Suprapubic skin (tissue), 4 donors: ENCODE measurements at regions not wholly inside any gene's neighbourhood (a gene's known extent, or its start where the extent isn't known, plus 50 kb on each side); places are given as distances from the start of the nearest gene placed in this dataset.

Experiments
- DNase-seq, 2 donors: peaks; one replicate each; pipeline ENCODE4 v3.0.0-alpha.2; 2019; ENCODE audit warnings: low spot score in 2 of 2
- H3K27ac ChIP-seq: fragments of 200-600 bp; sonication (generic); one replicate; pipeline ENCODE4 v1.5.1; 2019
- H3K27me3 ChIP-seq: fragments of 200-600 bp; sonication (generic); one replicate; pipeline ENCODE4 v1.5.1; 2019
- H3K36me3 ChIP-seq: fragments of 200-600 bp; sonication (generic); one replicate; pipeline ENCODE4 v1.5.1; 2019
- H3K4me1 ChIP-seq: fragments of 200-600 bp; sonication (generic); one replicate; pipeline ENCODE4 v1.5.1; 2019
- H3K4me3 ChIP-seq: fragments of 200-600 bp; sonication (generic); one replicate; pipeline ENCODE4 v1.5.1; 2019; ENCODE audit warnings: mild to moderate bottlenecking
- H3K9me3 ChIP-seq: fragments of 200-600 bp; sonication (generic); one replicate; pipeline ENCODE4 v1.5.1; 2019
- EP300 ChIP-seq: sonication (generic); formaldehyde crosslinking; IDR thresholded peaks from one replicate; pipeline ENCODE4 v1.6.1; 2017; ENCODE audit warnings: antibody characterized with exemption
- POLR2A ChIP-seq, 2 donors: fragments of 450-650 bp; IDR thresholded peaks; one replicate each; pipeline ENCODE4 v1.6.1; 2017; ENCODE audit warnings: antibody characterized with exemption in 2 of 2, mild to moderate bottlenecking in 2 of 2, moderate library complexity in 2 of 2
- POLR2AphosphoS5 ChIP-seq, 3 donors: sonication (generic); formaldehyde crosslinking; IDR thresholded peaks; one replicate each; pipeline ENCODE4 v1.6.1; 2017; ENCODE audit warnings: antibody characterized with exemption in 3 of 3
- WGBS: methylation state at CpG from one replicate; pipeline ENCODE4 v1.1.5; 2018; 5-methylcytosine and 5-hydroxymethylcytosine counted together
- TF ChIP-seq, protein P1 (sequence below), 2 donors: fragments of 200-600 bp in 1 of 2; fragments of 450-650 bp in 1 of 2; sonication (generic) in 1 of 2; IDR thresholded peaks; one replicate each; pipeline ENCODE4 v1.5.1; 2016 to 2019; ENCODE audit warnings: antibody characterized with exemption in 2 of 2, mild to moderate bottlenecking in 1 of 2, moderate library complexity in 1 of 2

DNA sequence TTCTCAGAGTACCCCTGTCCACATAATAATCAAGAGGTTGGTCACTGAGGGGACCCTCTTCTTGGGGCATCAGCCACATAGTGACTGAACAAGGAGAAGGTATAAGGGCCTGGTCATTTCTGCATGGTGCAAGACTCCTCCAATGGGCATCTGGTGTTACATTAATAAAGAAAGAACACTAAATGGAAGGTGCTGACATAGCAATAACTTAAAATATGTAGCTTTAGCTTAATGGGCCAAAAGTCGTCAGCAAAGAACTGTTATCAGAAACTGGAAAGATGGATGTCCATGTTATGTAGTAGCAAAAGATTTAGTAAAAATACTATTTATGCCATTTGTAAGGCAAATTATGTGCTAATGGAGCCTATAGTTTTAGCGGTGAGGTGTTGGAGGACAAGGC lies 916.5 kb upstream of the SOX11 start:
- TF ChIP-seq EP300 (no peak), POLR2AphosphoS5 (IDR thresholded peaks at IDR 0.05) (no peak), POLR2A (IDR thresholded peaks at IDR 0.05) (no peak)
- TF ChIP-seq, protein P1, sequence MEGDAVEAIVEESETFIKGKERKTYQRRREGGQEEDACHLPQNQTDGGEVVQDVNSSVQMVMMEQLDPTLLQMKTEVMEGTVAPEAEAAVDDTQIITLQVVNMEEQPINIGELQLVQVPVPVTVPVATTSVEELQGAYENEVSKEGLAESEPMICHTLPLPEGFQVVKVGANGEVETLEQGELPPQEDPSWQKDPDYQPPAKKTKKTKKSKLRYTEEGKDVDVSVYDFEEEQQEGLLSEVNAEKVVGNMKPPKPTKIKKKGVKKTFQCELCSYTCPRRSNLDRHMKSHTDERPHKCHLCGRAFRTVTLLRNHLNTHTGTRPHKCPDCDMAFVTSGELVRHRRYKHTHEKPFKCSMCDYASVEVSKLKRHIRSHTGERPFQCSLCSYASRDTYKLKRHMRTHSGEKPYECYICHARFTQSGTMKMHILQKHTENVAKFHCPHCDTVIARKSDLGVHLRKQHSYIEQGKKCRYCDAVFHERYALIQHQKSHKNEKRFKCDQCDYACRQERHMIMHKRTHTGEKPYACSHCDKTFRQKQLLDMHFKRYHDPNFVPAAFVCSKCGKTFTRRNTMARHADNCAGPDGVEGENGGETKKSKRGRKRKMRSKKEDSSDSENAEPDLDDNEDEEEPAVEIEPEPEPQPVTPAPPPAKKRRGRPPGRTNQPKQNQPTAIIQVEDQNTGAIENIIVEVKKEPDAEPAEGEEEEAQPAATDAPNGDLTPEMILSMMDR (IDR thresholded peaks at IDR 0.05) = no peak
- WGBS = 93% methylated on average over 2 of the region's 2 CpGs
- Histone ChIP-seq H3K27ac (no peak overlapping the region), H3K4me1 (no peaks in the 10 kb centered on the region), H3K27me3 (no peaks in the 10 kb centered on the region), H3K9me3 (no peaks in the 10 kb centered on the region), H3K4me3 (no peak overlapping the region), H3K36me3 (no peaks in the 10 kb centered on the region)
- no peak for DNase-seq

DNA sequence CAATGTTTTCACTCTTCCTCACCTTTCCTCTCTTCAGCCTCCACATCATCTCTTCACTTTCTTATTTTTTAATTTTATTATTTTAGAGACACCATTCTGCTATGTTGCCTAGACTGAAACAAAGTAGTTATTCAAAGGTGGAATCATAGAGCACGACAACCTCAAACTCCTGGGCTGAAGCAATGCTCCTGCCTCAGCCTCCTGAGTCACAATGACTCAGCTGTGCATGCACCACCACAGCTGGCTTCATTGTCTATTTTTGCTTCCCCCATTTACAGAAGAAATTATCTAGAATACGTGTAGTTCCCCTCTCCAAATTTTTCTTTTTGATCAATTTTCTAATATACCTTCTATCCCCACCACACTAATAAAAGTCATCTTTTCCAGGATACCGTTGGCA lies 911.5 kb upstream of the SOX11 start:
- H3K4me3 ChIP-seq = no peak overlapping the region
- H3K9me3 ChIP-seq = peaks cover 15% of the 10 kb centered on the region
- DNase-seq = no peak
- H3K36me3 ChIP-seq = no peaks in the 10 kb centered on the region
- H3K27ac ChIP-seq = no peak overlapping the region
- TF ChIP-seq EP300 (no peak), POLR2AphosphoS5 (IDR thresholded peaks at IDR 0.05) (no peak), POLR2A (IDR thresholded peaks at IDR 0.05) (no peak)
- TF ChIP-seq, protein P1 (IDR thresholded peaks at IDR 0.05) = no peak
- WGBS = 86% methylated on average over 3 of the region's 3 CpGs
- H3K27me3 ChIP-seq = no peaks in the 10 kb centered on the region
- no peaks in the 10 kb centered on the region for H3K4me1 ChIP-seq

DNA sequence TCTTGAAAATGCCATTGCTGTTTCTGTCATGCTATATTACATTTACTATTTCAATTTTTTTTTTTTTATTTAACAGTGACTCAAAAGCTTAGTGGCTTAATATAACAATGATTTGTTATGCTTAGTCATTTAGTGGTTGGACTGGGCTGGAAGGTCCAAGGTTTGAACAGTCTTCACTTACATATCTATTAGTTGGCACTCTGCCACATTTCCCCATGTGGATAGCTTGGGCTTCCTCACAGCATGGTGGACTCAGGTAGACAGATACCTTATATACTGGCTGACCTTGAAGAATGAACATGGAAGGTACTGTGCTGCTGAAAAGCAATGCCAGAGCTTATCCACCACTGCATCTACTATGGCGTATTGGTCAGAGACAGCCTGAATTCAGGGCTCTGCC lies 909.5 kb upstream of the SOX11 start:
- Histone ChIP-seq H3K27me3 (no peaks in the 10 kb centered on the region), H3K9me3 (peaks cover 15% of the 10 kb centered on the region), H3K4me1 (no peaks in the 10 kb centered on the region), H3K27ac (no peak overlapping the region), H3K4me3 (no peak overlapping the region), H3K36me3 (no peaks in the 10 kb centered on the region)
- no peak for DNase-seq
- 100% methylated on average over 1 of the region's 1 CpG for WGBS
- TF ChIP-seq EP300 (no peak), POLR2A (IDR thresholded peaks at IDR 0.05) (no peak), POLR2AphosphoS5 (IDR thresholded peaks at IDR 0.05) (no peak)
- TF ChIP-seq, protein P1 (IDR thresholded peaks at IDR 0.05) = no peak

DNA sequence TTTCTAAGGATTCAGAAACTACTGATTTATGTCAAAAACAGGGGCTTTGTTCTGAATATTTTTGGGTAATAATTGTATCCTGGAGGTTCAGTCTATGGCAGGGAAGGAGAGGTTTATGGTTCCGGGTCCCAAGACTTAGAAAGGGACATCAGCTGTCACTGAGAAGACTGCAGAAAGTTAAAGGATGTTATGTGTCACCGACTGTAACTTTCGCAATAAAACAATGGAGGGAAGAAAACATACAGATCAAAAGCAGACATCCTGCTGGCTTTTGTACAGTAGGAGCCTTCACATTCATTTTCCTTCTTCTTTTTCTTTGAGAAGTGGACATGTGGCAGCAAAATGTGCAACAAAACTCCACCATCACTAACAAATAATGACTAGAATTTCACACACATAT lies 900.7 kb upstream of the SOX11 start:
- Histone ChIP-seq H3K27ac (no peak overlapping the region), H3K36me3 (no peaks in the 10 kb centered on the region), H3K4me3 (no peak overlapping the region), H3K27me3 (no peaks in the 10 kb centered on the region), H3K4me1 (no peaks in the 10 kb centered on the region), H3K9me3 (peaks cover 8% of the 10 kb centered on the region)
- 47% methylated on average over 3 of the region's 3 CpGs for WGBS
- TF ChIP-seq, protein P1 (IDR thresholded peaks at IDR 0.05) = no peak
- TF ChIP-seq EP300 (no peak), POLR2AphosphoS5 (IDR thresholded peaks at IDR 0.05) (no peak), POLR2A (IDR thresholded peaks at IDR 0.05) (no peak)
- DNase-seq = no peak

DNA sequence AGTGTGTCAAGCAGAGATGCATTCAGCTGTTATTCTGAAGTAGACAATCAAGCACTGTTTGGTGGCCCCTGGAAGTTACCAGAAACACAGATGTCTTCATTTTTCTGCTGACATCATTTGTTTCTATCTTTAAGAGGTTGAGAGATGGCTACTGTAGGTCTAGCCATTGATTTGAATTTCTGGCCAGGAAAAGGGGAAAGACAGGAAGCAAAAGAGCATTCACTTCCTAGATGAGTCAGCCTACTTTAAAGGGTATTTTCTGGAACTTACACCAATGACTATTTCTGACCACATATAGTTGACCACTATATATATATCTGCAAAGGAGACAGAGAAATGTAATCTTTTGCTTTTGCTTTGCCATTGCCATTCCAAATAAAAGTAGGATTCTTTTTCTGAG lies 900.1 kb upstream of the SOX11 start:
- no peak for DNase-seq
- H3K9me3 ChIP-seq = peaks cover 8% of the 10 kb centered on the region
- H3K4me3 ChIP-seq = no peak overlapping the region
- no peaks in the 10 kb centered on the region for H3K36me3 ChIP-seq
- H3K27ac ChIP-seq = no peak overlapping the region
- H3K27me3 ChIP-seq = no peaks in the 10 kb centered on the region
- TF ChIP-seq POLR2A (IDR thresholded peaks at IDR 0.05) (no peak), EP300 (no peak), POLR2AphosphoS5 (IDR thresholded peaks at IDR 0.05) (no peak)
- TF ChIP-seq, protein P1 (IDR thresholded peaks at IDR 0.05) = no peak
- H3K4me1 ChIP-seq = no peaks in the 10 kb centered on the region
